Nephron progenitor cell (in vitro differentiated cells): ENCODE measurements at regions not wholly inside any gene's neighbourhood (a gene's known extent, or its start where the extent isn't known, plus 50 kb on each side); places are given as distances from the start of the nearest gene placed in this dataset.

ENCODE experiments used
- DNase-seq: peaks from one replicate; pipeline ENCODE4 v3.0.0; 2021
- H3K27ac Mint-ChIP-seq: 2 replicates; pipeline ENCODE4 v1.8.0; 2021; ENCODE audit warnings: mild to moderate bottlenecking, moderate library complexity, mixed read lengths
- H3K27me3 Mint-ChIP-seq: 2 replicates; pipeline ENCODE4 v1.8.0; 2021; ENCODE audit warnings: mild to moderate bottlenecking, low read depth, mixed read lengths; ENCODE audit not compliant: poor library complexity
- H3K36me3 Mint-ChIP-seq: 2 replicates; pipeline ENCODE4 v1.8.0; 2021; ENCODE audit warnings: low read depth, mixed read lengths
- H3K4me1 Mint-ChIP-seq: 2 replicates; pipeline ENCODE4 v1.8.0; 2021; ENCODE audit warnings: mixed read lengths
- H3K4me3 Mint-ChIP-seq: 2 replicates; pipeline ENCODE4 v1.8.0; 2021; ENCODE audit warnings: mild to moderate bottlenecking, moderate library complexity, mixed read lengths
- H3K9me3 Mint-ChIP-seq: 2 replicates; pipeline ENCODE4 v1.8.0; 2021; ENCODE audit warnings: mild to moderate bottlenecking, moderate library complexity, mixed read lengths
- CTCF ChIP-seq: fragments of 200-600 bp; sonication (generic); IDR thresholded peaks from 2 replicates; pipeline ENCODE4 v1.5.0; 2021; ENCODE audit warnings: antibody characterized with exemption

- no peak overlapping the region for H3K4me3 Mint-ChIP-seq
- TF ChIP-seq CTCF: no peak
- H3K27ac Mint-ChIP-seq: no peak overlapping the region
- H3K9me3 Mint-ChIP-seq: peaks cover 5% of the 10 kb centered on the region
- H3K36me3 Mint-ChIP-seq: no peaks in the 10 kb centered on the region
- H3K27me3 Mint-ChIP-seq: peaks cover 14% of the 10 kb centered on the region
- no peak for DNase-seq
- H3K4me1 Mint-ChIP-seq: peaks cover 40% of the 10 kb centered on the region
Measured at GRCh38 chr15:61777689-61778088, 282.6 kb downstream of the VPS13C start.

GRCh38 chr15:61769557-61769956 lies 290.7 kb downstream of the VPS13C start:
- no peak for TF ChIP-seq CTCF
- Mint-ChIP-seq H3K4me3 (no peak overlapping the region), H3K27ac (no peak overlapping the region), H3K9me3 (peaks cover 9% of the 10 kb centered on the region), H3K4me1 (peaks cover 17% of the 10 kb centered on the region), H3K27me3 (no peaks in the 10 kb centered on the region), H3K36me3 (no peaks in the 10 kb centered on the region)
- DNase-seq: no peak

- Mint-ChIP-seq H3K27ac (no peak overlapping the region), H3K9me3 (peaks cover 9% of the 10 kb centered on the region), H3K27me3 (no peaks in the 10 kb centered on the region), H3K36me3 (no peaks in the 10 kb centered on the region), H3K4me1 (peaks cover 25% of the 10 kb centered on the region), H3K4me3 (no peak overlapping the region)
- no peak for DNase-seq
- TF ChIP-seq CTCF: no peak
Measured at GRCh38 chr15:61768131-61768530, 292.1 kb downstream of the VPS13C start.

GRCh38 chr15:61764981-61765380 lies 295.3 kb downstream of the VPS13C start:
- no peak for DNase-seq
- no peak overlapping the region for H3K27ac Mint-ChIP-seq
- H3K27me3 Mint-ChIP-seq: no peaks in the 10 kb centered on the region
- no peak overlapping the region for H3K4me3 Mint-ChIP-seq
- H3K36me3 Mint-ChIP-seq: no peaks in the 10 kb centered on the region
- TF ChIP-seq CTCF: no peak
- H3K4me1 Mint-ChIP-seq: peaks cover 45% of the 10 kb centered on the region
- H3K9me3 Mint-ChIP-seq: no peaks in the 10 kb centered on the region

- H3K36me3 Mint-ChIP-seq: no peaks in the 10 kb centered on the region
- peaks cover 41% of the 10 kb centered on the region for H3K4me1 Mint-ChIP-seq
- no peak for TF ChIP-seq CTCF
- H3K27me3 Mint-ChIP-seq: no peaks in the 10 kb centered on the region
- H3K27ac Mint-ChIP-seq: peak overlapping the region; percentile 12
- no peak overlapping the region for H3K4me3 Mint-ChIP-seq
- H3K9me3 Mint-ChIP-seq: peaks cover 7% of the 10 kb centered on the region
- DNase-seq: no peak
Measured at GRCh38 chr15:61764141-61764540, 296.1 kb downstream of the VPS13C start.

- H3K4me1 Mint-ChIP-seq: peaks cover 41% of the 10 kb centered on the region
- H3K36me3 Mint-ChIP-seq: no peaks in the 10 kb centered on the region
- H3K27me3 Mint-ChIP-seq: no peaks in the 10 kb centered on the region
- no peak overlapping the region for H3K27ac Mint-ChIP-seq
- no peak for TF ChIP-seq CTCF
- peaks cover 7% of the 10 kb centered on the region for H3K9me3 Mint-ChIP-seq
- DNase-seq: no peak
- no peak overlapping the region for H3K4me3 Mint-ChIP-seq
Measured at GRCh38 chr15:61762676-61763075, 297.6 kb downstream of the VPS13C start.
